ENCODE measurements at regions not wholly inside any gene's neighbourhood (a gene's known extent, or its start where the extent isn't known, plus 50 kb on each side); places are given as distances from the start of the nearest gene placed in this dataset.

DNA sequence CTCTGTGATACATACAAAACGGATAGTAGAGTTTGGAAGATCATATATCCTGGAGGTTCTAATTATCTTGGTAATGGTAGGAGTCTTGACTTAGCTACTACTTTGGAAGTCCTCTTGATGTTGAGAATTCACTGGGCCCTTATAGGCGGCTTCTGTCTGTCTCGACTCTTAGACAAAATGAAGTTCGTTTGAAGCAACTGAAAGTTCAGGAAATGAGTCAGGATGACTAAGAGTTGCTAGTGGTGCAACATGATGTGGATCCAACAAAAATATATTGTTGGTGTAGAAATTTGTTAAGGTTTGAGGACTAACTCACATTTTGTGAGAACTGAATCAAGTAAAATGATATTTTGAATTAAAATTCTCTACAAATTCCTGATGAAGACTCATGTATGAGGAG lies 272.7 kb downstream of the AEBP2 start:
- peak; percentile 46 for DNase-seq (ENCODE audit: low spot score)

- no peak for DNase-seq (ENCODE audit: low spot score)
Observed at GRCh38 chr12:19718401-19718800, 279.1 kb downstream of the AEBP2 start.

DNA sequence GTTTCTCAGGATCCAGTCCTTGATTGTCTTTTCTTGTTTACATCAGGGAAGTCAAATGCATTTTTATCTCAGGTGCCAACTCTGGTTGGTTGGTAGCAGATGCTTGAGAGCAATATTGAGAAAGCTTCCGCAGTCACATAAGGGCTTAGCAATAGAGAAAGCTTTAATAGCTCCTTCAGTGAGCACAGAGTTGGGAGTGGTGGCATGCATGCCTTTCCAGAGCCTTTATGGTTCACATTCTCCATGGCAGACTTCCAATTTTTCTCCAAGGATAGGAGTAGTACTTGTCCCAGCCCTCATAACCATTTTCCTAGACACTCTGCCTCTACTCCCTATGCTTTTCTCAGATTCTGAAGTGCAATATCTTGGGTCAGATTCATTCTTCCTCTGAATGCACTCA lies 280.4 kb downstream of the AEBP2 start:
- DNase-seq (ENCODE audit: low spot score): no peak

GRCh38 chr12:19726122-19726521 lies 286.8 kb downstream of the AEBP2 start:
- DNase-seq (ENCODE audit: low spot score): no peak

GRCh38 chr12:19726592-19726991 lies 287.3 kb downstream of the AEBP2 start:
- no peak for DNase-seq (ENCODE audit: low spot score)

DNA sequence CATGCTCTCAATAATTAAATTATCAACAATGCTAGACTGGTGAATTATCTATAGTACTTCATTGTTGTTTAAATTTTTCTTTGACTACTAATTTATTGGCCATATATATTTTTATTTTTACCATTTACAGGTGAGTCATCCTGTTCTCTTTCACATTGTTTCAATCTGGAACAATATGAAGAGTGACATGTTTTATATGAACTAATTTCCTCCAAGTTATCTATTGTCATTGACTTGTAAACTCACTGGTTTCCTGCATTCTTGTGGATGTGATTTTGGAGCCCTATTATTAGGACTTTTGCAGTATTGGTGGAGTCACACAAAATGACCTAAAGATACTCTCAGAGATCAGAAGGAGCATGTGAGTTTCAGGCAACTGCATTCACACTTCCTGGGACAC lies 297.7 kb downstream of the AEBP2 start:
- no peak for DNase-seq (ENCODE audit: low spot score)

DNA sequence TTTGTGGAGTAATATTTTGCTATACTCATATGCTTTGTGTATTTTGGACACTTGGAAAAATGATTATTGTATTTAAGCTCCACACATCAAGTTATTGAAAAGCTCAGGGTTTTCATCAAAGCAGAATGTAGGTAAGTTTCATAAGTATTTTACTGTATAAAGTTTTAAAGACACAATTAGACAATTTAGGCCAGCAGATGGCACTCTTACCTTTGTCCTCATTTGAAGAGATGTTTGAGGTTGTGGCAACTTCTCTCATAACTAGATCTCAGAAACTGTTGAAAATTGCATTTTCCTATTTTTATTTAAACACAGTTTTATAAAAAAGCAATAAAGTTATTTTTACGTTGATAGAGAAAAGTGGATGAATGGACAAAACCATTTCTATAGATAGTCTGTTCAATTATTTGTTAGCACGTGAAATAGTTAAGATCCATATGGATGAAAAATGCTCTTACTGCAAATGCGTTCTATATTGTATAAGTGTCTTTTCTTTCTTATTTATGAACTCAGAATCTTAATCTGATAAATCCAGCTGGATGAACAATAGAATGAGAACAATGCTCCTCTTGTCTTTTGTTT lies 300.0 kb downstream of the AEBP2 start:
- DNase-seq (ENCODE audit: low spot score): peak; percentile 58

GRCh38 chr12:19740472-19741131 lies 301.3 kb downstream of the AEBP2 start:
- DNase-seq (ENCODE audit: low spot score): no peak

- DNase-seq (ENCODE audit: low spot score): no peak
Observed at GRCh38 chr12:19741132-19741489, 301.8 kb downstream of the AEBP2 start.

DNA sequence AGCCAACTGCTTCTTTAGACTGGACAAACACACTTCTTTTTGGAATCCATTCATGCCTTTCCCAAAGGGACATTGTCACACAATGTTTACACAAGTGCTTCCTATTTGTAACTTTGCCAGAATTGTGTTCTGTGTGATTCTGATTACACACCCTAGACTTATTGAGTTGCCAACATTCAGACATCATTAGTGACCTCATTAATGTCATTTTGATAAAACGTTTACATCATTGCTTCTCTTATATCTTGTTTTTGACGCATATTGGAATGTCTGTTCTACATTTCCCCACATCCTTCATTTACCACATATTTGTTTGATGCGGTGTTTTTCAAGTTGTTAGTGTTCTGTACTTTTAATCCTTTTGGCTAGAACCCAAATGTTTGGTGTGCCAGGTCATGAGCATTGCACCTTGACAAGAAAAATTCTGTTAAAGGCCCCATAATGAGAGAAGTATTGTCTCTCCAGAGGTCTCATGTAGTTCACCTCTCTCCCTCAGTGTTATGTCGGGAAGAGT lies 305.5 kb downstream of the AEBP2 start:
- no peak for DNase-seq (ENCODE audit: low spot score)

DNA sequence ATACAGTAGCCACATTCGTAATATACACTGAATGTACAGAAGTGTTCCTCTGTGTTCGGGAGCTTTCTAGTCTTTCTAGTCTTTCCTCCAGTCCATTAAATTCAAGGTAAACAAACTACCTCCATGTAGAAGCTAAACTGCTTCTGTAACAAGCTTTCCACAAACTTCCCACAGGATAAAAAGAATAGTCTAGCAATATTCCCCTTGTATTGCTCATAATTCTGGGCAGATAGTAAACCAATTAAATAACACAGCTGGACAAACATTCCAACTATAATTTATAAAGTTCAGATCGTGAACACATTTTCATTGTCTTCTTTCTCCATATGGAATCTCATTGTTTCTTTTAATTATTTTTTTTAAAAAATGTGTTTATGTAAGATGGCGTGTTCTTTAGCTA lies 307.2 kb downstream of the AEBP2 start:
- DNase-seq (ENCODE audit: low spot score): no peak

GRCh38 chr12:19749906-19750574 lies 310.7 kb downstream of the AEBP2 start:
- DNase-seq (ENCODE audit: low spot score): no peak

GRCh38 chr12:19751078-19751477 lies 311.8 kb downstream of the AEBP2 start:
- no peak for DNase-seq (ENCODE audit: low spot score)

DNA sequence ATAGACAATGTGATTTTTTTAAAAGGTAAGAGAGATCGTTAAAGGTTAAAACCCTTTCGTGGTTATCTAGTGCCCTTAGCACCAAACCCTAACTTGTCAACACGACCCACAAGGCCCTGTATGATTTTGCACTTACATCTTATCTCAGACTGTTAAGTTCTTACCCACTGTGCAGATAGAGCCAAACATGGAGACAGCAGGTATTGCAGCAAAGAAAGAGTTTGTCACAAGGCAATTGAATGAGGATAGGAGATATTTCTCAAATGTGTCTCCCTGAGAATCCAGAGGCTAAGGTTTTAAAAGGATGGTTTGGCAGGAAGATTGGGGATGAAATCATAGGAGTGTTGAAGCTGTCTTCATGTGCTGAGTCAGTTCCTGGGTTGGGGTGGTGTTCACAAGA lies 313.4 kb downstream of the AEBP2 start:
- DNase-seq (ENCODE audit: low spot score): no peak

DNA sequence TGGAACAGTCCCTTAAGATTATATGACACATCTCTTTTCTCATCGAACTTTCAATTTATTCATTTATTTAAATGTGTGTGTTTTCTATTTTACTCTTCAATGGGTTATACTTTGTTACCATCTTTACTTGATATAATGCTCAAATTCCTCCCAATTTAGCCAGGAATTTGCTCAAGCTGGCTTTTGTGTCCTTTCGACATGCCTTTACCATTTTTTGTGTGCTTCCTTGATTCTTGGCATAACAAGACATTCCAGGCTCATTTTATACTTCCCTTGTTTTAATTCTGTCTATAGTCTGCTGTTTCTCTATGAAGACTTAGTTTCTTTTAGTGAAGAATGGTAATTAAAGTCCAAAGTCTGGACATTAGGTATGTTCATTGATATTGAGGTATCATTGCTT lies 315.8 kb downstream of the AEBP2 start:
- no peak for DNase-seq (ENCODE audit: low spot score)

DNA sequence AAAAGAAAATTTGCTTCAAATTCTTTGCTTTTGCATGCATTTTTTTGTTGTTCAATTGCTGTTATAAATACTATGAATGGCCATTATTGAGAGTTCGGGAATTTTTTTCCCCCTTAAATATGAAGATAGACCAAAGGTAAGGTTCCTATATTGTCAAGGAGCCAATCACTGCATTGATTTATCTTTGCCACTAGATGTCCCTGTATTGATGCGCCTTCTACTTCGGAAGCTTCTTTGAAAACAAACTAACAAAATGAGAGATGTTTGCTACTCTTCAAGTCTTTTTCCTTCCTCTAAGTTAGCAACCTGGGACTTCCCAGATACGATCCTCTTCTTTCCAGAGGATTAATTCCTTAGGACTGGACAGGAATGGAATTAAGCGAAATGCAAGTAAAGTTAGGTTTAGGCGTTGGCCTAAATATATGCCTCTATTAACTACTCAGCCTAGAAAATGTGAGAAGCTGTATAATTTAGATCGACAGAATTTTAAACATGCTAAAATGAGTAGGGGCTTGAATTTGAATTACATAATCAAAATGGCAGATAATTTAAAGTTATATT lies 318.1 kb downstream of the AEBP2 start:
- DNase-seq (ENCODE audit: low spot score): peak; percentile 20

DNA sequence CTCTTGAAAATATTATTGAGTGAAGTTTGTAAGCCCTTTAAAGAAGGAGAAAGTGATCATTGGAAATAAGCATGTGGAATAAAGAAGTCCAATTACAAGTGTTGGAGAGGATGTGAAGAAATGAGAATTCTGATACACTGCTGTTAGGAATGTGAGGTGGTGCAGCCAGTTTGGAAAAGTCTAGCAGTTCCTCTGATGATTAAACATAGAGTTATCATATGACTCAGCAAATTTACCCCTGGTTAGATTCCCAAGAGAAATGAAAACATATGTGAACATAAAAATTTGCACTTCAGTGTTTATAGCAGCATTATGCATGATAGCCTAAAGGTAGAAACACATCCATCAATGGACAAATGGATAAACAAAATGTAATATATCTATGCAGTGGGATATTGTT lies 319.9 kb downstream of the AEBP2 start:
- DNase-seq (ENCODE audit: low spot score): peak; percentile 30

DNA sequence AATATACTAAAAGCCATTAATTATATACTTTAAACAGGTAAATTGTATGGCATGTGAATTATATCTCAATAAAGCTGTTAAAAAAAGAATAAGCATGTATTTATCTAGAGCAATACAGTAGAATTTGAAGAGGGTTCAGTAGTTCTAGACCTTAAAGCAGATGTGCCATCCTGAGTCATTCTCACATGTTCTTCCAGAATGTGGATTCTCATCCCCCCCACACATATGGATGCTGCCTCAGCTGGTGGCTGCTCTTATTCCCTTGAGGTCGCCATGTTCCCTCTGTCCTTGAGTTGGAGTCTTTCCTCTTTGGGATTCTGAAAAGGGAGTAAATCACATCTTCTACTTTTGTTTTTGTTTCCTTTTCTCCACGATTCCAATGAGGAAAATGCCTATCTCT lies 321.3 kb downstream of the AEBP2 start:
- DNase-seq (ENCODE audit: low spot score): no peak

DNA sequence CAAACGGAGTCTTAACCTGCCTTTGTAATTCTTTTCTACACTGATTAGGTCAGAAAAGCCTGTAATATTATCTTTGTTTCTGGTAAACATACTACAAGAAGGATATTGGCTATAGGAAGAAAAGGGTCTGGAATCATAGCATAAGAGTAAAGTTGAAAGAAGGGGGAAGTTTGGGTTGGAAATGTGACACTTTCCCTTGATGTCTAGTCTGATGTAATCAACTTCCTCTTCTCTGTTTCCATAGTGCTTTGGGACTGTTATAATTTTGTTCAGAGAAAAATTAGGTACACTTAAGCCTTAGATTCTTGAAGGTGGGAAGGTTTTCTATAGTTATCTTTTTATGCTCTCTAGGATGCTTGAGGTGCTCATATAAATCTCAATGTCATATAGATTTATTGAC lies 322.2 kb downstream of the AEBP2 start:
- DNase-seq (ENCODE audit: low spot score): no peak

DNA sequence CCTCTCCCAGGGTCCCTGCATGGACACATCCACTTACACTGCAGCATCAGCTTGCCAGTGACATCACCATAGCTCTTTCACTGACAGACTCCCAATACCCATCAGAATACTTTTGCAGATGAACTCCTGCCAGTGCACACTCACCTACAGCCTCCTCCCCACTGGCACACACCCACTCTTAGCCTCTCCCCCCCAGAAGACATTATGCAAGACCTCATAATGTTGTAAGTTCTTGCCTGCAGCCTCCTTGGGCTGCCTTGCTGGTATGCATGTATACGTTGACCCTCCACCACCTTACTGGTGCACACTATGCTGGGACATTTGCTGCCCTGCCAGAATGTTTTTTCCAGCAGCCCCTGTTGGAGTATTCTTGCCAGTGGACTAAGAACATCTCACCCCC lies 324.2 kb downstream of the AEBP2 start:
- DNase-seq (ENCODE audit: low spot score): no peak

GRCh38 chr12:19764408-19764807 lies 325.1 kb downstream of the AEBP2 start:
- no peak for DNase-seq (ENCODE audit: low spot score)

GRCh38 chr12:19771858-19772257 lies 332.6 kb downstream of the AEBP2 start:
- peak; percentile 59 for DNase-seq (ENCODE audit: low spot score)

GRCh38 chr12:19772776-19773175 lies 333.5 kb downstream of the AEBP2 start:
- DNase-seq (ENCODE audit: low spot score): no peak
